Putamen (tissue), 1 donor: ENCODE measurements at regions not wholly inside any gene's neighbourhood (a gene's known extent, or its start where the extent isn't known, plus 50 kb on each side); places are given as distances from the start of the nearest gene placed in this dataset.
A peak's percentile ranks its signal among the peaks of the same experiment; 100 is the strongest.

Source experiments
- DNase-seq: peaks from one replicate; pipeline ENCODE4 v3.0.0-alpha.2; 2016; ENCODE audit warnings: low spot score

GRCh38 chr12:114253976-114254778 lies 151.8 kb downstream of the TBX5 start:
- no peak for DNase-seq

- no peak for DNase-seq
Observed at GRCh38 chr12:114248527-114248926, 157.4 kb downstream of the TBX5 start.

- DNase-seq, result no peak
Observed at GRCh38 chr12:114245555-114245954, 160.4 kb downstream of the TBX5 start.

- DNase-seq, result no peak
Observed at GRCh38 chr12:114241973-114242434, 163.9 kb downstream of the TBX5 start.

GRCh38 chr12:114240288-114240687 lies 165.7 kb downstream of the TBX5 start:
- no peak for DNase-seq

- peak; percentile 65 for DNase-seq
Observed at GRCh38 chr12:114238808-114239207, 167.1 kb downstream of the TBX5 start.

GRCh38 chr12:114237230-114237629 lies 168.7 kb downstream of the TBX5 start:
- DNase-seq, result no peak

- no peak for DNase-seq
Observed at GRCh38 chr12:114232187-114232586, 173.8 kb downstream of the TBX5 start.

GRCh38 chr12:114229150-114229549 lies 176.8 kb downstream of the TBX5 start:
- DNase-seq, result no peak

- no peak for DNase-seq
Observed at GRCh38 chr12:114226241-114226928, 179.6 kb downstream of the TBX5 start.

GRCh38 chr12:114221957-114222630 lies 183.8 kb downstream of the TBX5 start:
- DNase-seq, result no peak

- no peak for DNase-seq
Observed at GRCh38 chr12:114221136-114221833, 184.7 kb downstream of the TBX5 start.

GRCh38 chr12:114220311-114220710 lies 185.6 kb downstream of the TBX5 start:
- DNase-seq, result no peak

GRCh38 chr12:114218136-114218535 lies 187.8 kb downstream of the TBX5 start:
- no peak for DNase-seq

- no peak for DNase-seq
Observed at GRCh38 chr12:114215746-114216145, 190.2 kb downstream of the TBX5 start.

GRCh38 chr12:114213055-114213581 lies 192.8 kb downstream of the TBX5 start:
- DNase-seq, result peak; percentile 7

GRCh38 chr12:114209861-114210260 lies 196.1 kb downstream of the TBX5 start:
- no peak for DNase-seq

GRCh38 chr12:114206525-114206924 lies 199.4 kb downstream of the TBX5 start:
- DNase-seq, result no peak

- no peak for DNase-seq
Observed at GRCh38 chr12:114201794-114202193, 204.2 kb downstream of the TBX5 start.

GRCh38 chr12:114194956-114195355 lies 211.0 kb downstream of the TBX5 start:
- DNase-seq, result no peak

- no peak for DNase-seq
Observed at GRCh38 chr12:114194066-114194465, 211.9 kb downstream of the TBX5 start.

GRCh38 chr12:114193474-114193873 lies 212.5 kb downstream of the TBX5 start:
- no peak for DNase-seq
